ENCODE measurements at regions not wholly inside any gene's neighbourhood (a gene's known extent, or its start where the extent isn't known, plus 50 kb on each side); places are given as distances from the start of the nearest gene placed in this dataset.

DNA sequence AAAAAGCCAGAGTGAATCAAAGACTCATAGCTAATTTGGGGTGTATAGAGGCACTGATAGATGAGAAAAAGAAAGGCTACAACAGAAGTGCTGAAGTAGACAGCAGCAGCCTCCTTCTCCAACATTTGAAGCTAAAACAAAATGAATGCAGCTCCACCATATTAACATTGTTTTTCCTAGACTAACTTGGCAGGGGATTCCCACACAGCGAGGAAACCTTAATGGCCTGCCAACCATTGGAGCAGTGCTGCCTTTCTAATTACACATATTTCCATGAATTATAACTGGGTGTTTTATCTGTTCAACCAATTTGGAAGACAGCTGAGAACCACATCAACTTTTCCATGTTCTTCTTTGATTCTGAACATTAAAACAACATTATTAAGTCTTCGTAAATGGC, 478.6 kb downstream of the LIG4 start:
- Histone ChIP-seq H3K79me2 (ENCODE audit: control insufficient read depth, insufficient read depth, low read length) (no peaks in the 10 kb centered on the region), H3K9me3 (replicated peaks; ENCODE audit: control insufficient read depth, insufficient read depth, low read length) (no peaks in the 10 kb centered on the region), H3K27ac (ENCODE audit: insufficient read depth, low read depth, low read length) (no peak overlapping the region), H4K20me1 (replicated peaks; ENCODE audit: control insufficient read depth, extremely low read depth, insufficient read depth, low read length) (no peaks in the 10 kb centered on the region), H3K4me1 (ENCODE audit: control insufficient read depth, extremely low read depth, insufficient read depth, low read length) (no peaks in the 10 kb centered on the region), H3K27me3 (ENCODE audit: control insufficient read depth in 2 of 2, insufficient read depth in 2 of 2, low read length in 2 of 2) (no peaks in the 10 kb centered on the region), H2AFZ (ENCODE audit: low read depth, low read length) (no peak overlapping the region), H3K9me1 (replicated peaks; ENCODE audit: control insufficient read depth, extremely low read depth, insufficient read depth, low read length) (no peaks in the 10 kb centered on the region), H3K4me2 (ENCODE audit: insufficient read depth, low read length) (no peak overlapping the region), H3K4me3 (replicated peaks in 1 of 3; ENCODE audit: insufficient read depth in 1 of 3, low read depth in 1 of 3, low read length in 3 of 3) (no peak overlapping the region), H3K9ac (replicated peaks; ENCODE audit: extremely low read depth, insufficient read depth, low read length) (no peak overlapping the region), H3K36me3 (ENCODE audit: control insufficient read depth in 2 of 2, extremely low read depth in 1 of 2, insufficient read depth in 2 of 2, low read length in 2 of 2) (no peaks in the 10 kb centered on the region)
- ChIA-PET POLR2A (no interaction called here), CTCF (interaction anchor here (1.0 kb wide), 1 partner anchor 128 kb away, joined by 3 read pairs; no protein-coding TSS in a partner anchor)
- TF ChIP-seq EZH2 (IDR thresholded peaks at IDR 0.05; ENCODE audit: borderline replicate concordance, low read depth, low read length, severe bottlenecking), result no peak
- TF ChIP-seq MYC (IDR thresholded peaks at IDR 0.05; ENCODE audit: low read depth, low read length), result no peak
- TF ChIP-seq GATA2 (IDR thresholded peaks at IDR 0.05; ENCODE audit: insufficient read depth, insufficient read length, low read depth, low read length), result no peak
- TF ChIP-seq POLR2AphosphoS5 (IDR thresholded peaks at IDR 0.05; ENCODE audit: insufficient read depth, low read depth, low read length), result no peak
- no peak for TF ChIP-seq FOS (IDR thresholded peaks at IDR 0.05; ENCODE audit: borderline replicate concordance, insufficient read depth, low read length)
- no peak for TF ChIP-seq POLR2A (IDR thresholded peaks at IDR 0.05; ENCODE audit: low read depth, low read length)
- no peak for TF ChIP-seq CTCF (IDR thresholded peaks at IDR 0.05; ENCODE audit: extremely low read depth in 1 of 2, insufficient read depth in 1 of 2, low read depth in 1 of 2, low read length in 2 of 2)
- no peak for TF ChIP-seq JUN (IDR thresholded peaks at IDR 0.05; ENCODE audit: borderline replicate concordance, insufficient read depth, insufficient read length, low read depth)
- TF ChIP-seq MAX (IDR thresholded peaks at IDR 0.05; ENCODE audit: insufficient read depth, insufficient read length), result no peak
- no peak for FAIRE-seq
- no TSS peak for BruUV-seq (replicated peaks)
- intact Hi-C loops (cut with micrococcal nuclease), result no loop called here
- dilution Hi-C loops (cut with MboI; ENCODE audit: extremely low pct_ligation_motif_present, low sequenced_read_pairs), result no loop called here
- DNase-seq (ENCODE audit: low read depth, low spot score), result peak; percentile 11
